GM19025 (cell line): ENCODE measurements at regions not wholly inside any gene's neighbourhood (a gene's known extent, or its start where the extent isn't known, plus 50 kb on each side); places are given as distances from the start of the nearest gene placed in this dataset.
"Not testable (repeated sequence)": the region's sequence is repeated elsewhere in the genome, so short reads cannot be mapped to it uniquely, and the experiment has no call there.

ENCODE experiments used
- ATAC-seq: cut with Tn5 transposase; IDR thresholded peaks from one replicate; pipeline ENCODE4 v1.9.1; 2021; ENCODE audit warnings: mild to moderate bottlenecking, low read depth, moderate library complexity; ENCODE audit not compliant: unreplicated experiment

GRCh38 chr4:10856271-10856782 is 171.8 kb upstream of the CLNK start:
- ATAC-seq: no peak

- no peak for ATAC-seq
Measured at GRCh38 chr4:10853196-10853595, 168.6 kb upstream of the CLNK start.

- no peak for ATAC-seq
Measured at GRCh38 chr4:10841697-10842096, 157.1 kb upstream of the CLNK start.

GRCh38 chr4:10837151-10837550 is 152.6 kb upstream of the CLNK start:
- no peak for ATAC-seq

- ATAC-seq: no peak
Measured at GRCh38 chr4:10832806-10833628, 148.4 kb upstream of the CLNK start.

- ATAC-seq: no peak
Measured at GRCh38 chr4:10831727-10832408, 147.3 kb upstream of the CLNK start.

- ATAC-seq: not testable (repeated sequence)
Measured at GRCh38 chr4:10828918-10829538, 144.5 kb upstream of the CLNK start.

- ATAC-seq: no peak
Measured at GRCh38 chr4:10821826-10822225, 137.3 kb upstream of the CLNK start.

GRCh38 chr4:10816571-10816970 is 132.0 kb upstream of the CLNK start:
- ATAC-seq: no peak

- no peak for ATAC-seq
Measured at GRCh38 chr4:10811991-10812390, 127.4 kb upstream of the CLNK start.

- no peak for ATAC-seq
Measured at GRCh38 chr4:10810411-10810810, 125.8 kb upstream of the CLNK start.

GRCh38 chr4:10809905-10810304 is 125.3 kb upstream of the CLNK start:
- peak; percentile 79 for ATAC-seq

- ATAC-seq: no peak
Measured at GRCh38 chr4:10808591-10808990, 124.0 kb upstream of the CLNK start.

- no peak for ATAC-seq
Measured at GRCh38 chr4:10806953-10807645, 122.5 kb upstream of the CLNK start.

- ATAC-seq: no peak
Measured at GRCh38 chr4:10803713-10804343, 119.3 kb upstream of the CLNK start.

- ATAC-seq: no peak
Measured at GRCh38 chr4:10787365-10787764, 102.8 kb upstream of the CLNK start.

- no peak for ATAC-seq
Measured at GRCh38 chr4:10784621-10785020, 100.1 kb upstream of the CLNK start.

- no peak for ATAC-seq
Measured at GRCh38 chr4:10783351-10783750, 98.8 kb upstream of the CLNK start.

- peak; percentile 48 for ATAC-seq
Measured at GRCh38 chr4:10781805-10782204, 97.2 kb upstream of the CLNK start.

GRCh38 chr4:10780803-10781202 is 96.2 kb upstream of the CLNK start:
- not testable (repeated sequence) for ATAC-seq
